ENCODE measurements at regions not wholly inside any gene's neighbourhood (a gene's known extent, or its start where the extent isn't known, plus 50 kb on each side); places are given as distances from the start of the nearest gene placed in this dataset.

GRCh38 chr10:43814663-43815062, 166.0 kb upstream of the ZNF32 start:
- Histone ChIP-seq H3K36me3 (no peaks in the 10 kb centered on the region), H3K4me1 (ENCODE audit: control insufficient read depth in 1 of 2, insufficient read depth in 1 of 2, low read depth in 1 of 2, low read length in 1 of 2) (peaks cover 0 to 7% of the 10 kb centered on the region in 2 experiments), H3K9me3 (no peaks in the 10 kb centered on the region), H3K27me3 (peaks cover 23% of the 10 kb centered on the region), H3K27ac (no peak overlapping the region), H3K4me3 (ENCODE audit: low read depth in 1 of 2, low read length in 1 of 2) (no peak overlapping the region)
- TF ChIP-seq CTCF (IDR thresholded peaks at IDR 0.05): no peak

- TF ChIP-seq CTCF (IDR thresholded peaks at IDR 0.05): no peak
- peaks cover 0 to 7% of the 10 kb centered on the region in 2 experiments for H3K4me1 ChIP-seq (ENCODE audit: control insufficient read depth in 1 of 2, insufficient read depth in 1 of 2, low read depth in 1 of 2, low read length in 1 of 2)
Measured at GRCh38 chr10:43811871-43812270, 163.2 kb upstream of the ZNF32 start.

GRCh38 chr10:43809211-43809930, 160.7 kb upstream of the ZNF32 start:
- H3K4me1 ChIP-seq (ENCODE audit: control insufficient read depth in 1 of 2, insufficient read depth in 1 of 2, low read depth in 1 of 2, low read length in 1 of 2): no peaks in the 10 kb centered on the region
- H3K27me3 ChIP-seq: peaks cover 5% of the 10 kb centered on the region
- H3K27ac ChIP-seq: no peak overlapping the region
- no peak overlapping the region for H3K4me3 ChIP-seq (ENCODE audit: low read depth in 1 of 2, low read length in 1 of 2)
- no peaks in the 10 kb centered on the region for H3K36me3 ChIP-seq
- TF ChIP-seq CTCF (IDR thresholded peaks at IDR 0.05): no peak
- H3K9me3 ChIP-seq: no peaks in the 10 kb centered on the region

More at GRCh38 chr10:43811871-43812270, 163.2 kb upstream of the ZNF32 start:
- no peak overlapping the region for H3K4me3 ChIP-seq (ENCODE audit: low read depth in 1 of 2, low read length in 1 of 2)
- no peaks in the 10 kb centered on the region for H3K9me3 ChIP-seq
- no peak overlapping the region for H3K27ac ChIP-seq
- H3K27me3 ChIP-seq: peaks cover 8% of the 10 kb centered on the region
- no peaks in the 10 kb centered on the region for H3K36me3 ChIP-seq

GRCh38 chr10:43808136-43808535, 159.5 kb upstream of the ZNF32 start:
- no peaks in the 10 kb centered on the region for H3K36me3 ChIP-seq
- H3K27ac ChIP-seq: no peak overlapping the region
- H3K4me1 ChIP-seq (ENCODE audit: control insufficient read depth in 1 of 2, insufficient read depth in 1 of 2, low read depth in 1 of 2, low read length in 1 of 2): no peaks in the 10 kb centered on the region
- H3K4me3 ChIP-seq (ENCODE audit: low read depth in 1 of 2, low read length in 1 of 2): no peak overlapping the region
- peaks cover 5% of the 10 kb centered on the region for H3K27me3 ChIP-seq
- H3K9me3 ChIP-seq: no peaks in the 10 kb centered on the region
- no peak for TF ChIP-seq CTCF (IDR thresholded peaks at IDR 0.05)

- no peaks in the 10 kb centered on the region for H3K36me3 ChIP-seq
- no peak for TF ChIP-seq CTCF (IDR thresholded peaks at IDR 0.05)
- peaks cover 11% of the 10 kb centered on the region for H3K27me3 ChIP-seq
- no peak overlapping the region for H3K27ac ChIP-seq
- H3K4me3 ChIP-seq (ENCODE audit: low read depth in 1 of 2, low read length in 1 of 2): no peak overlapping the region
- H3K4me1 ChIP-seq (ENCODE audit: control insufficient read depth in 1 of 2, insufficient read depth in 1 of 2, low read depth in 1 of 2, low read length in 1 of 2): no peaks in the 10 kb centered on the region
- no peaks in the 10 kb centered on the region for H3K9me3 ChIP-seq
Measured at GRCh38 chr10:43806831-43807640, 158.4 kb upstream of the ZNF32 start.
